Body of pancreas (tissue), 4 donors: ENCODE measurements at regions not wholly inside any gene's neighbourhood (a gene's known extent, or its start where the extent isn't known, plus 50 kb on each side); places are given as distances from the start of the nearest gene placed in this dataset.

Experiments
- CTCF ChIP-seq, 7 experiments: fragments of 450-650 bp in 4 of 7; fragments of 200-600 bp in 3 of 7; sonication (generic) in 3 of 7; IDR thresholded peaks; one replicate each; pipeline ENCODE4 v1.5.1; 2016 to 2019; ENCODE audit warnings: antibody characterized with exemption in 7 of 7
- POLR2A ChIP-seq, 3 donors: fragments of 450-650 bp; IDR thresholded peaks; one replicate each; pipeline ENCODE4 v1.6.1; 2016; ENCODE audit warnings: antibody characterized with exemption in 3 of 3, mild to moderate bottlenecking in 2 of 3

GRCh38 chr3:34998902-34999301 is 640.4 kb upstream of the ARPP21 start:
- TF ChIP-seq POLR2A (IDR thresholded peaks at IDR 0.05) (no peak), CTCF (IDR thresholded peaks at IDR 0.05) (no peak)
